ENCODE measurements at regions not wholly inside any gene's neighbourhood (a gene's known extent, or its start where the extent isn't known, plus 50 kb on each side); places are given as distances from the start of the nearest gene placed in this dataset.

DNA sequence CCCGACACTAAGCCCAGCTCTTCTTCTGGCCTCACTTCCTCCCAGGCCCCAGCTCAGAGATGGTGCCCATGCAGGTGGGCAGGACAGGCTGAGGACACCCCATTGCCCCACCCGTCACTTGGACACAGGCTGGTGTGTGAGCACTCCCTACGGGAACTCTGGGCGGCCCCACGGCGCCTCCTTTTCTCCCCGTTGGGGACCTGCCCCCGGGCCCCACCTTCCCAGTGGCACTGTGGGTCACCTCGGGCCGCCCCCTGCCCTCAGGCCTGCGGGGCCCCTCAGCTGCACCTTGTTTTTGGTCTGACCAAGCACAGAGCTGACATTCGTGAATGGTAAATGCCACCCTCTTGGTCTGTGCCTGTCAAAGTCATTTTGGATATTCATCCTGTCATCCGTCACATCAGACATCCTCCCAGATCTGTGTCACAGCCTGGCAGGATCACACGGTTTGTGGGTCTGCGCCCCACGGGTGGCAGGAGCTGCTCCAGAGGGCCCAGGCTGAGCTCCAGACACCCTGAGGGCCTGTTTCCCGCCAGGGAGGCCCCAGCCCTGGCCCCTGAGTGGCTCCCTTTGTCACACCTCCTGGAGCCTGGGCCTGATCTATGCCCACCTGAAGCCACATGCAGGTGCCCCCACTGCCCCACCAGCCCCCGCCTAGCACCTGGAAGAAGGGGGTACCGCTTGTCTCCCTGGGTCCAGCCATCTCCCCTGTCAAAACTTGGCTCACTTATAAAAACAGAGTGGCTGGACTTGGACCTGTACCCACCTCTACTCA, 1188.5 kb downstream of the BRD1 start:
- POLR2A ChIA-PET, result no interaction called here
- Mint-ChIP-seq H3K4me3 (no peak overlapping the region), H3K4me1 (peaks cover 12 to 16% (median 14%) of the 10 kb centered on the region in 4 donors), H3K27me3 (no peaks in the 10 kb centered on the region), H3K27ac (peak overlapping the region in 1 of 10 donors; percentile 18), H3K36me3 (no peaks in the 10 kb centered on the region), H3K9me3 (no peaks in the 10 kb centered on the region)
- ATAC-seq, result no peak
- no peak for DNase-seq

DNA sequence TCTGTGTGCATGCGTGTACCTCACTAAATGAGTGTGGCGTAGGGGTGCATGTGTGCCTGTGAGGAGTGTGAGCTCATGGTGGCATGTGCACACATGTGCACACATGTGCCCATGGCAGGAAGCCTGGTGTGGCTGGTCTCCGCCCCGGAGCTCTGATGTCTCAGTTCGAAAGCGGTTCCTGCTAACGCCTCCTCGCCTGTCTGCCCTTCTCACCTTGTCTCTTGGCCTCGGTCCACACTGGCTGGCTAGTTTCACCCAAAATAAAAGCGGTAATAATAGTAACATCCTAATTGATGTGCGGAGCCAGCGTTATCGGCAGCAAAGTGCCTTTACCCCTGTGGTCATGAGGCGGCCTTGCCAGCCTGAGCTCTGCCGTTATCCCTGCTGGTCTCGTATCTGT, 1190.4 kb downstream of the BRD1 start:
- no peak overlapping the region for H3K27ac Mint-ChIP-seq
- no peaks in the 10 kb centered on the region for H3K9me3 Mint-ChIP-seq
- H3K36me3 Mint-ChIP-seq, result no peaks in the 10 kb centered on the region
- H3K27me3 Mint-ChIP-seq, result no peaks in the 10 kb centered on the region
- DNase-seq (no peak), ATAC-seq (no peak)
- H3K4me3 Mint-ChIP-seq, result no peak overlapping the region
- POLR2A ChIA-PET, result no interaction called here
- peaks cover 13 to 16% (median 14%) of the 10 kb centered on the region in 4 donors for H3K4me1 Mint-ChIP-seq

DNA sequence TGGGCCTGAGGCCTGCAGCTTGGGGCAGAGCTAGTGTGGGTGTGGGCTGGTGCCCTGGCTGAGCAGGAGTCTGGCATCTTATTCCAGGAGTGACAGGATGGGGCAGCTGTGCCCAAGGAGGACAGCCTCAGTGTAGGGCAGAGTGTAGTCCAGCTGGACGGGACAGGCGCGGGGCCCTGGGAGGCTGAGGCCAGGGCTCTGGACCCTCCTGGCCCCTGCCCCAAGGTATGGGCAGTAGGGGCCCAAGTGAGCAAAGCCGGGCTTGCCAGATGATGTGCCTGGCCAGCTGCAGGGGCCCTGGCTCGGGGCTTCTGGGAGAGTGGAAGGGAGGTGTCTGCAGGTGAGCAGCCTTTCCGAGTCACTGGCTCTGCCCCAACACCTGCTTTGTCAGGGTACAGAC, 1190.9 kb downstream of the BRD1 start:
- POLR2A ChIA-PET, result no interaction called here
- H3K36me3 Mint-ChIP-seq, result no peaks in the 10 kb centered on the region
- H3K9me3 Mint-ChIP-seq, result no peaks in the 10 kb centered on the region
- ATAC-seq (no peak), DNase-seq (no peak)
- peaks cover 0 to 2% (median 0%) of the 10 kb centered on the region in 5 donors for H3K27me3 Mint-ChIP-seq
- H3K4me1 Mint-ChIP-seq, result peaks cover 13 to 16% (median 14%) of the 10 kb centered on the region in 4 donors
- peak overlapping the region in 1 of 10 donors; percentile 78 for H3K27ac Mint-ChIP-seq
- peak overlapping the region in 1 of 10 donors; percentile 69 for H3K4me3 Mint-ChIP-seq

DNA sequence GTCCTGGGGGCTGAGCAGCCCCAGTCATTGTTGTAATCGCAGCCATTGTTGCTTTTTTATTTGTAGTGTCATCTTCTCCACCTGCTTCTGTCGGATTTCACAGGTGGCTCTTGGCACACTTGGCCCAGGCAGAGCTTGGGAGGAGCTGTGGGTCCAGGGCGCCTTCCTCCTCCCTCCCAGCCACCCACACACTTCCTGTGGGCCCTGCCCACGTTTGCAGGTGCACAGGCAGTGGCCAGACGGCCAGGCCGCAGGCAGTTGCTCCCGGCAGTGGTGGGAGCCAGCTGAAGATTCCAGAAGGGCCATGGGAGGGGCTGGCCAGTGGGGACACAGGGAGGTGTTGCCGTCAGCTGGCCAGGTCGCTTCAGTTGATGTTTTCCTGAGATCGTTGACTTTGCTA, 1191.9 kb downstream of the BRD1 start:
- H3K36me3 Mint-ChIP-seq, result no peaks in the 10 kb centered on the region
- peak overlapping the region in 3 of 10 donors; percentile 38 to 78 (median 46) for H3K27ac Mint-ChIP-seq
- POLR2A ChIA-PET, result no interaction called here
- peaks cover 0 to 2% (median 0%) of the 10 kb centered on the region in 5 donors for H3K27me3 Mint-ChIP-seq
- ATAC-seq (peak; percentile 20 to 67), DNase-seq (no peak)
- peaks cover 13 to 16% (median 14%) of the 10 kb centered on the region in 4 donors for H3K4me1 Mint-ChIP-seq
- H3K9me3 Mint-ChIP-seq, result no peaks in the 10 kb centered on the region
- peak overlapping the region in 3 of 10 donors; percentile 20 to 69 (median 27) for H3K4me3 Mint-ChIP-seq

DNA sequence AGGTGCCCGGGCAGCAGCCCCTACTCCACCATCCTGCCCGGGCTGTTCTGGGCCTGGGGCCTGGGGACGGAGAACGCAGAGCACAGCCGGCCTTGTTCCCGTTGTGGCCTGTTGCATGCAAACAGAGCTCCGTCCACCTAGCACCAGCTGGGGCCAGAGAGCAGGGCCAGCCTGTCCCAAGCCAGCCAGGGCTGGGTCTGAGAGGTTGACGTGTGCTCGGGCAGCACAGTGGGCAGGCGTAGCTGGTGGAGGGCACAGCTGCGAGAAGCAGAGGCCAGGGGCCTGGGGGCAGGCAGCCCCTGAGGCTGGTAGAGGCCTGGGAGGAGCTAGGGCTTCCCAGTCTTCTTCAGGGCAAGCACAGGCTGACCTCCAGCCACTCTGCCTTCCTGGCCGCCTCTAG, 1192.6 kb downstream of the BRD1 start:
- no peak overlapping the region for H3K4me3 Mint-ChIP-seq

DNA sequence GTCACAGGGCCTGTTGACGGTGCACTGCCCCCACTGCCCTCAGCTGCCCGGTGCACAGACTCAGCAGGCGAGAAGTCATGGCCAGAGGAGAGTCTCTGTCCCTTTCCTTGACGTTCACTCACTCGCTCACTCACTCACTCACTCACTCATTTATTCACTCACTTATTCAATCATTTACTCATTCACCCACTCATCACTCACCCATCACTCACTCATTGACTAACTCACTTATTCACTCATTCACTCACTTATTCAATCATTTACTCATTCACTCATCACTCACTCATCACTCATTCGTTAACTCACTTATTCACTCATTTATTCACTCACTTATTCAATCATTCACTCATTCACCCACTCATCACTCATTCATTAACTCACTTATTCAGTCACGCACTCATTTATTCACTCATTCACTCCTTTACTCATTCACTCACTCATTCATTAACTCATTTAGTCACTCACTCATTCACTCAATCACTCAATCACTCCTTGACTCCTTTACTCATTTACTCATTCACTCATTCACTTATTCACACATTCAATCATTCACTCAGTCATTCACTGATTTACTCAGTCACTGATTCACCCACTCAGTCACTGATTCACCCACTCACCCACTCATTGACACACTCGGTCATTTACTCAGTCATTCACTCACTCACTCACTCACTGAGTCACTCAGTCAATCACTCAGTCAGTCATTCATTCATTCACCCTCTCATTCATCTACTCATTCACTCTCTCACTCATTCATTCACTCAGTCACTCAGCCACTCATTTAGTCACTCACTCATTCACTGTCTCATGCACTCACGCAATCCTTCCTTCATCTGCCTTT, 1193.5 kb downstream of the BRD1 start:
- Mint-ChIP-seq H3K27ac (no peak overlapping the region), H3K4me3 (no peak overlapping the region), H3K27me3 (peaks cover 0 to 2% (median 0%) of the 10 kb centered on the region in 5 donors), H3K4me1 (peaks cover 13 to 16% (median 14%) of the 10 kb centered on the region in 4 donors), H3K9me3 (no peaks in the 10 kb centered on the region), H3K36me3 (no peaks in the 10 kb centered on the region)
- no peak for DNase-seq
- ATAC-seq, result no peak
- POLR2A ChIA-PET, result no interaction called here

More for the DNA sequence above, 1192.6 kb downstream of the BRD1 start:
- peaks cover 13 to 16% (median 14%) of the 10 kb centered on the region in 4 donors for H3K4me1 Mint-ChIP-seq
- POLR2A ChIA-PET, result no interaction called here
- H3K9me3 Mint-ChIP-seq, result no peaks in the 10 kb centered on the region
- peaks cover 0 to 2% (median 0%) of the 10 kb centered on the region in 5 donors for H3K27me3 Mint-ChIP-seq
- ATAC-seq, result no peak
- DNase-seq, result no peak
- no peaks in the 10 kb centered on the region for H3K36me3 Mint-ChIP-seq
- no peak overlapping the region for H3K27ac Mint-ChIP-seq

DNA sequence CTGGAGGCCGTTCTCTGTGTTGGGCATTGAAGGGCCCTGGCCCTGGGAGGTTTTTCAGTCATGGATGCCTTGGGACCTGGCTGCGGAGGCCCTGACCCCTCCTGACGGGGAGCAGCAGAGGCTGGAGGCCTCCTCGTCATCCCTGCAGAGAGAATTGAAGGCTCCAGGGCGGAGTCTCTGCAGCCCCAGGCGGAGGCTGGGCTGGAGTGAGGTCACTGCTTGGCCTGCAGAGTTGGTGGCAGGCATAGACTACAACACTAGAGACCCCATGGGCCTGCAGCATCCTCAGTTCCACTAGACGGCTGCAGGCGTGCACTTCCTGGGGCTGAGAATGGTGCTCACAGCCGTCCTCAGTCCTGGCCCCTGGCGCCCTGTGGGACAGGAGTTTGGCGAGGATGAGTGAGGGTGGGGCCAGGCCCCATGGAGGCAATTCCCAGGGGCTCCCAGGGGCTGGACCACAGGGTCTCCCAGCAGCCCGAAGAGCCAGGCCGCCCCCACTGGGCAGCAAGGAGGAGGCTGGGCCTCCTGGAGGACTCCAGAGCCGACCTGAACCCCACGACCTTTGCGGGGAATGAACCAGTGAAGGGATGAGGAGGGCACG, 1194.9 kb downstream of the BRD1 start:
- H3K36me3 Mint-ChIP-seq, result no peaks in the 10 kb centered on the region
- H3K4me1 Mint-ChIP-seq, result peaks cover 13 to 17% (median 14%) of the 10 kb centered on the region in 4 donors
- H3K9me3 Mint-ChIP-seq, result no peaks in the 10 kb centered on the region
- POLR2A ChIA-PET, result no interaction called here
- peak overlapping the region in 1 of 10 donors; percentile 59 for H3K27ac Mint-ChIP-seq
- peaks cover 0 to 3% (median 0%) of the 10 kb centered on the region in 5 donors for H3K27me3 Mint-ChIP-seq
- no peak for ATAC-seq
- DNase-seq, result no peak
- H3K4me3 Mint-ChIP-seq, result no peak overlapping the region

DNA sequence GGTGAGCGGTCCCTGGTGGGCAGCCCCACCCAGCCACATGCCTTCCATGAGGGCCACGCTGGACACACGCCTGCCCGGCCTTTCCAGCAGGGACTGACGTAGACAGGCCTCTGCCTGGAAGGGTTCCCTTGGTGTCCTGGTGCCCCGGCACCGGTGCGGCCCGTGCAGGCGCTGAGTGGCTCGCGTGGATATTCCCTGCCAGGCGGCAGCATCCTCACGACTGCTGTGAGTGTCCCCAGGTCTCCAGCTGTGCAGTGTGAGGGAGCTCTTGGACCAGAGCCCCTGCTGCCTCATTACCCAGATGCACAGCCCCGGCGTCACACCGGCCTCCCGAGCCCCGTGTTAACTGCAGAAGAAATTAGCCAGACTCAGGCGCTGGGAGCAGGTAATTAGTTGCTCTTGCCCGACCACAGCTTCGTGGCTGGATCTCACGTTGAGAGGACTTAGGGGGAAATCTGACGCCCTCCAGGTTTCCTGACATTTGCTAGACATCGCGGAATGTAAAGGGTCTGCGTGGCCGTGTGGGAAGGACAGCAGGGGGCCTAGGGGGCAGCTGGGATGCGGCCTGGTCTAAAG, 1196.3 kb downstream of the BRD1 start:
- ATAC-seq (no peak), DNase-seq (no peak)
- Mint-ChIP-seq H3K4me3 (no peak overlapping the region), H3K9me3 (no peaks in the 10 kb centered on the region), H3K27ac (no peak overlapping the region), H3K27me3 (peaks cover 0 to 8% (median 0%) of the 10 kb centered on the region in 5 donors), H3K4me1 (peaks cover 10 to 26% (median 13%) of the 10 kb centered on the region in 4 donors), H3K36me3 (no peaks in the 10 kb centered on the region)
- POLR2A ChIA-PET, result no interaction called here

DNA sequence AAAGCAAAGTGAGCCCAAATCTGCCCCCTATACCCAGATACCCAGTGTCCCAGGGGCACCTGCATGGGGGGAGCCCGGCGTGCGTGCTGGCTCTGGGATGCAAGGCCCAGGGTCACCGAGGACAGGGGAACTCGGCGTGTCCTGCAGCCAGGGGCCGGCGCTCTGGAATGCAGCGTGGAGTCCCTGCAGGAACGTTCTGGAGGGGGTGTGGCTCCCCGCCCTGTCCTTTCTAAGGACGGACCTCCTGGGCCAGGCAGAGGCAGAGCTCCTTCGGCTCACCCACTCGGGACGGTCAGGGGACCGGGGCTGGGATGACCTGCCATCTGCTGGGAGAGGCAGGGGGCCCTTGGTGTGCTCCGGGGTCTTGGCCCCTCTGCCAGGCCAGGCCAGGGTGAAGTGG, 1196.8 kb downstream of the BRD1 start:
- peaks cover 6 to 20% (median 8%) of the 10 kb centered on the region in 4 donors for H3K4me1 Mint-ChIP-seq
- no peak overlapping the region for H3K4me3 Mint-ChIP-seq
- ATAC-seq (no peak), DNase-seq (no peak)
- peaks cover 0 to 8% (median 0%) of the 10 kb centered on the region in 5 donors for H3K27me3 Mint-ChIP-seq
- no peak overlapping the region for H3K27ac Mint-ChIP-seq
- H3K9me3 Mint-ChIP-seq, result no peaks in the 10 kb centered on the region
- no peaks in the 10 kb centered on the region for H3K36me3 Mint-ChIP-seq
- POLR2A ChIA-PET, result no interaction called here

DNA sequence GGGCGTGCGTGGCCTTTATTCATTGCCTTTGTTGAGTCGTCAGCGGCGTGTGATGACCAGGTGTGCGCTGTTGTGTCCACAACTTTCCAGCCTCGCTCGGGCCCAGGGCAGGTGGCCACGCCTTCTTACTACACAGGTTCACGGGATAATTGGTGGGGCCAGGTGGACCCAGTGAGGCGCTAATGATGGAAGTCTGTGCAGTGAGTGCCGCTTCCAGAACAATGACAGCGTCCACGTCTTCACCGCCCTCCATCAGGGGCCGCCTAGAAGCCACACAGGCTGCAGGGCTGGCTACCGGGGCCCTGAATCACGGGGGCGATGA, 1197.3 kb downstream of the BRD1 start:
- Mint-ChIP-seq H3K4me3 (no peak overlapping the region), H3K27ac (no peak overlapping the region), H3K4me1 (peaks cover 1 to 16% (median 4%) of the 10 kb centered on the region in 4 donors), H3K9me3 (no peaks in the 10 kb centered on the region), H3K36me3 (no peaks in the 10 kb centered on the region), H3K27me3 (peaks cover 0 to 8% (median 0%) of the 10 kb centered on the region in 5 donors)
- POLR2A ChIA-PET, result no interaction called here
- DNase-seq (no peak), ATAC-seq (no peak)

DNA sequence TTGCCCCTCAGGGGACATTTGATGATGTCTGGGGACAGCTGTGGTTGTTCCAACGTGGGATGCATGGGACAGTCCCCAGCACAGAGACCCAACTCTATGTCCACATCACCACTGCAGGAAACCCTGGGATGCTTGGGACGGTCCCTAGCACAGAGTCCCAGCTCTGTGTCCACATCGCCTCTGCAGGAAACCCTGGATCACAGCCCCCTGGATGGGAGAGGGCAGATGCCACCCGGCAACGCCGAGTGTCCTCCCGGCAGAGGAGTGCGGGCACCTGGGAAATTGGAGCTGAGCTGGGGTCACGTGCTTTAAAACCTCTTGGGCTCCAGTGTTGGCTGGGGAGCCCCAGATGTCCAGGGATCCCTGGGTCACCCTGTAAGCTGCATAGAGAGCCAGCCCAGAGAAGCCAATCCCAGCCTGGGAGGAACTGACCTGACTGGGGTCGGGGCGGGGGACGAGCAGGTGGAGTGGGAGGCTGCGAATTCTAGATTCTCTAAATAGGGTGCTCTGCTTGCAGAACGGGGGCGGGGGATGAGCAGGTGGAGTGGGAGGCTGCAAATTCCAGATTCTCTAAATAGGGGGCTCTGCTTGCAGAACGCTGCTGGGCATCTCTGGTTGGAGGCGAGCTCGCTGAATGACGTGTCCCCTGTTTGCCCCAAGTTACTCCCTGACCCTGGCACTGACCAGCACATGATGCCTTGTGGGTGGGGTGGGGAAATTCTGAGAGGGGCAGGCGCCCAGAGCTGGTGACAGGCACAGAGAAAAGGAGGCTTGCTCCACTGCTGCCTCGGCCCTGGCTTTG, 1197.8 kb downstream of the BRD1 start:
- no peaks in the 10 kb centered on the region for H3K9me3 Mint-ChIP-seq

DNA sequence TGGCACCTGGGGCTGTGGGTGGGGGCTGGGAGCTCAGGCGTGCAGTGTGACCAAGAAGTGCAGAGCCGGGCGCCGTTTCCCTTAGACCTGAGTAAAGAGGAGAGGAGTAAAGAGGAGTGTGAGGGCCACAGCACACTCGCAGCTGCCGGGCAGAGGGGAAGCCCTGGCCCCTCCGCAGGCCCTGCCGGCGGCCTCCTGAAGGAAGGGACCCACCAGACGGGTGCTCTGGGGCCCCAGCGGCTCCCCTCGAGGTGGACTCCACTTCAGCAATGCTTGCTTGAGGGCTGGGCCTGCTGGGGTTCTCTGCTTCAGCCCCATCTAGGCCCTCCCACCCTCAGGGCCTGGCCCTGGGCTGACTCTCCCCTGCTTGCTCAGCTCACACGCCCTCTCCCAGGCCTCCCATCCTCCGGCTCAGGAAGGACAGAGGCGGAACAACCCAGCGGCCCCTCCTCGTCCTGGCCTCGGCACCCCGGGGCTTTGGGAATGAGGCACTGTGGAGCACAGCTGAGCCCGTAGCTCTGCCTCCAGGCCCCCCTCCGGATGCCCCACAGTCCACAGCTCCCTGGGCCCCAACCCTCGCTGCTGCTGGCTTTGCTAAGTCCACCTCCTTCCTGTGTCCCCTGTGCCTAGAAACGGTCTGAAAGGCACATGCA, 1198.7 kb downstream of the BRD1 start:
- H3K4me3 Mint-ChIP-seq, result no peak overlapping the region

More for the DNA sequence above, 1197.8 kb downstream of the BRD1 start:
- H3K4me3 Mint-ChIP-seq, result no peak overlapping the region
- no peak overlapping the region for H3K27ac Mint-ChIP-seq
- no peak for DNase-seq
- H3K36me3 Mint-ChIP-seq, result no peaks in the 10 kb centered on the region
- no peak for ATAC-seq
- H3K27me3 Mint-ChIP-seq, result peaks cover 0 to 8% (median 0%) of the 10 kb centered on the region in 5 donors
- H3K4me1 Mint-ChIP-seq, result peaks cover 0 to 13% (median 2%) of the 10 kb centered on the region in 4 donors
- POLR2A ChIA-PET, result no interaction called here

More for the DNA sequence above, 1198.7 kb downstream of the BRD1 start:
- peaks cover 0 to 8% (median 0%) of the 10 kb centered on the region in 5 donors for H3K27me3 Mint-ChIP-seq
- no peaks in the 10 kb centered on the region for H3K9me3 Mint-ChIP-seq
- ATAC-seq (no peak), DNase-seq (no peak)
- H3K36me3 Mint-ChIP-seq, result no peaks in the 10 kb centered on the region
- peaks cover 0 to 13% (median 2%) of the 10 kb centered on the region in 4 donors for H3K4me1 Mint-ChIP-seq
- POLR2A ChIA-PET, result no interaction called here
- no peak overlapping the region for H3K27ac Mint-ChIP-seq

All from naive thymus-derived CD8-positive, alpha-beta T cell (primary cell).